Bone marrow (tissue), 2 donors: ENCODE measurements at regions not wholly inside any gene's neighbourhood (a gene's known extent, or its start where the extent isn't known, plus 50 kb on each side); places are given as distances from the start of the nearest gene placed in this dataset.

Source experiments
- DNase-seq, 2 donors: peaks; one replicate each; lab custom pipeline; 2025; lab: John Stamatoyannopoulos, UW

- no peak for DNase-seq
These were observed 191.4 kb upstream of the LRIG1 start for GRCh38 chr3:66692042-66692765.

GRCh38 chr3:66692766-66693150 is 191.9 kb upstream of the LRIG1 start:
- DNase-seq: no peak

- no peak for DNase-seq
These were observed 192.7 kb upstream of the LRIG1 start for GRCh38 chr3:66693461-66694031.

- no peak for DNase-seq
These were observed 201.3 kb upstream of the LRIG1 start for GRCh38 chr3:66702126-66702525.

GRCh38 chr3:66703501-66703900 is 202.7 kb upstream of the LRIG1 start:
- no peak for DNase-seq

- DNase-seq: no peak
These were observed 204.3 kb upstream of the LRIG1 start for GRCh38 chr3:66705076-66705475.

GRCh38 chr3:66706890-66707289 is 206.1 kb upstream of the LRIG1 start:
- DNase-seq: no peak

GRCh38 chr3:66709532-66709931 is 208.7 kb upstream of the LRIG1 start:
- DNase-seq: no peak

- no peak for DNase-seq
These were observed 211.4 kb upstream of the LRIG1 start for GRCh38 chr3:66712210-66712609.

GRCh38 chr3:66713921-66714320 is 213.1 kb upstream of the LRIG1 start:
- no peak for DNase-seq

- DNase-seq: no peak
These were observed 215.0 kb upstream of the LRIG1 start for GRCh38 chr3:66715806-66716205.

GRCh38 chr3:66717806-66718205 is 217.0 kb upstream of the LRIG1 start:
- DNase-seq: no peak

GRCh38 chr3:66719796-66720356 is 219.1 kb upstream of the LRIG1 start:
- DNase-seq: no peak

- no peak for DNase-seq
These were observed 219.7 kb upstream of the LRIG1 start for GRCh38 chr3:66720508-66720907.

GRCh38 chr3:66722675-66723074 is 221.9 kb upstream of the LRIG1 start:
- DNase-seq: no peak

- DNase-seq: no peak
These were observed 222.4 kb upstream of the LRIG1 start for GRCh38 chr3:66723231-66723630.

- no peak for DNase-seq
These were observed 229.0 kb upstream of the LRIG1 start for GRCh38 chr3:66729687-66730393.

GRCh38 chr3:66738625-66739365 is 238.0 kb upstream of the LRIG1 start:
- DNase-seq: no peak

- no peak for DNase-seq
These were observed 239.4 kb upstream of the LRIG1 start for GRCh38 chr3:66740260-66740659.

GRCh38 chr3:66744521-66744920 is 243.7 kb upstream of the LRIG1 start:
- DNase-seq: no peak

GRCh38 chr3:66744986-66745385 is 244.2 kb upstream of the LRIG1 start:
- no peak for DNase-seq

GRCh38 chr3:66747261-66747660 is 246.4 kb upstream of the LRIG1 start:
- DNase-seq: no peak
